Fibroblast of lung (primary cell): ENCODE measurements at regions not wholly inside any gene's neighbourhood (a gene's known extent, or its start where the extent isn't known, plus 50 kb on each side); places are given as distances from the start of the nearest gene placed in this dataset.

Source experiments
- DNase-seq, 2 donors: peaks; one replicate each; pipeline versions ENCODE4 v3.0.0 to v3.0.0-alpha.2; 2010; ENCODE audit warnings: low read depth in 2 of 2
- H2AFZ ChIP-seq: 2 replicates; pipeline ENCODE4 v1.5.1; 2012; ENCODE audit warnings: low read length, control low read depth, inconsistent platforms
- H3K27ac ChIP-seq: 2 replicates; pipeline ENCODE4 v1.5.1; 2011; ENCODE audit warnings: low read length, control low read depth; ENCODE audit not compliant: insufficient read depth
- H3K27me3 ChIP-seq: 2 replicates; pipeline ENCODE4 v1.5.1; 2011; ENCODE audit warnings: mild to moderate bottlenecking, low read length; ENCODE audit not compliant: control insufficient read depth, insufficient read depth
- H3K36me3 ChIP-seq: 2 replicates; pipeline ENCODE4 v1.5.1; 2011; ENCODE audit warnings: low read length; ENCODE audit not compliant: control insufficient read depth, insufficient read depth
- H3K4me1 ChIP-seq: 2 replicates; pipeline ENCODE4 v1.5.1; 2011; ENCODE audit warnings: low read length; ENCODE audit not compliant: control insufficient read depth, insufficient read depth; ENCODE audit errors: extremely low read depth
- H3K4me2 ChIP-seq: 2 replicates; pipeline ENCODE4 v1.5.1; 2011; ENCODE audit warnings: low read length, control low read depth; ENCODE audit not compliant: insufficient read depth; ENCODE audit errors: extremely low read depth
- H3K4me3 ChIP-seq, 4 experiments: fragments of 200-600 bp in 1 of 4; sonication (generic) in 1 of 4; replicated peaks in 1 of 4; 2 replicates each; pipeline ENCODE4 v1.5.1; 2011 to 2016; ENCODE audit warnings: low read length in 4 of 4, low read depth in 3 of 4, mild to moderate bottlenecking in 3 of 4, control low read depth in 2 of 4, inconsistent platforms in 1 of 4, mixed read lengths in 1 of 4; ENCODE audit not compliant: insufficient read depth in 1 of 4; ENCODE audit errors: control extremely low read depth in 1 of 4
- H3K79me2 ChIP-seq: 2 replicates; pipeline ENCODE4 v1.5.1; 2012; ENCODE audit warnings: mild to moderate bottlenecking, low read length, inconsistent platforms; ENCODE audit not compliant: control insufficient read depth, insufficient read depth
- H3K9ac ChIP-seq: 2 replicates; pipeline ENCODE4 v1.5.1; 2011; ENCODE audit warnings: mild to moderate bottlenecking, low read length, control low read depth; ENCODE audit not compliant: insufficient read depth
- H3K9me3 ChIP-seq: 2 replicates; pipeline ENCODE4 v1.5.1; 2012; ENCODE audit warnings: low read depth, low read length; ENCODE audit not compliant: control insufficient read depth, insufficient read depth
- H4K20me1 ChIP-seq: 2 replicates; pipeline ENCODE4 v1.5.1; 2011; ENCODE audit warnings: low read length; ENCODE audit not compliant: control insufficient read depth, insufficient read depth; ENCODE audit errors: extremely low read depth
- CTCF ChIP-seq, 2 donors: IDR thresholded peaks in 1 of 2; conservative IDR thresholded peaks in 1 of 2; 1 replicate in 1 of 2; 2 replicates in 1 of 2; pipeline ENCODE4 v1.5.1; 2011 to 2012; ENCODE audit warnings: low read length in 2 of 2, control low read depth in 1 of 2, inconsistent platforms in 1 of 2, low read depth in 1 of 2, mild to moderate bottlenecking in 1 of 2
- EZH2 ChIP-seq: IDR thresholded peaks from 2 replicates; pipeline ENCODE4 v1.5.1; 2012; ENCODE audit warnings: low read length, control low read depth, mild to moderate bottlenecking; ENCODE audit errors: missing control alignments

GRCh38 chr6:115690854-115691253, 369.8 kb downstream of the FRK start:
- no peaks in the 10 kb centered on the region for H3K27me3 ChIP-seq
- no peaks in the 10 kb centered on the region for H4K20me1 ChIP-seq
- no peaks in the 10 kb centered on the region for H3K36me3 ChIP-seq
- no peak overlapping the region for H3K4me2 ChIP-seq
- no peaks in the 10 kb centered on the region for H3K4me1 ChIP-seq
- DNase-seq = no peak
- no peak overlapping the region for H3K4me3 ChIP-seq
- H3K27ac ChIP-seq = no peak overlapping the region
- no peaks in the 10 kb centered on the region for H3K79me2 ChIP-seq
- H3K9ac ChIP-seq = no peak overlapping the region
- TF ChIP-seq CTCF (conservative IDR thresholded peaks at IDR 0.05 in 1 of 2, IDR thresholded peaks at IDR 0.05 in 1 of 2; ENCODE audit: low read depth in 1 of 2, low read length in 2 of 2) (no peak), EZH2 (no peak)
- no peak overlapping the region for H2AFZ ChIP-seq
- no peaks in the 10 kb centered on the region for H3K9me3 ChIP-seq

- DNase-seq = no peak
- TF ChIP-seq EZH2 = no peak
- no peak for TF ChIP-seq CTCF (conservative IDR thresholded peaks at IDR 0.05 in 1 of 2, IDR thresholded peaks at IDR 0.05 in 1 of 2; ENCODE audit: low read depth in 1 of 2, low read length in 2 of 2)
- Histone ChIP-seq H3K79me2 (no peaks in the 10 kb centered on the region), H2AFZ (no peak overlapping the region), H3K4me3 (no peak overlapping the region), H3K4me1 (no peaks in the 10 kb centered on the region), H3K27ac (no peak overlapping the region), H3K9me3 (no peaks in the 10 kb centered on the region), H4K20me1 (no peaks in the 10 kb centered on the region), H3K36me3 (no peaks in the 10 kb centered on the region), H3K4me2 (no peak overlapping the region), H3K27me3 (no peaks in the 10 kb centered on the region), H3K9ac (no peak overlapping the region)
Measured at GRCh38 chr6:115681978-115682775, 378.5 kb downstream of the FRK start.

GRCh38 chr6:115680621-115681020, 380.1 kb downstream of the FRK start:
- Histone ChIP-seq H3K4me3 (no peak overlapping the region), H3K9me3 (no peaks in the 10 kb centered on the region), H2AFZ (no peak overlapping the region), H3K9ac (no peak overlapping the region), H3K27me3 (no peaks in the 10 kb centered on the region), H3K27ac (no peak overlapping the region), H4K20me1 (no peaks in the 10 kb centered on the region), H3K36me3 (no peaks in the 10 kb centered on the region), H3K4me2 (no peak overlapping the region), H3K79me2 (no peaks in the 10 kb centered on the region), H3K4me1 (no peaks in the 10 kb centered on the region)
- no peak for DNase-seq
- no peak for TF ChIP-seq CTCF (conservative IDR thresholded peaks at IDR 0.05 in 1 of 2, IDR thresholded peaks at IDR 0.05 in 1 of 2; ENCODE audit: low read depth in 1 of 2, low read length in 2 of 2)
- TF ChIP-seq EZH2 = no peak
